B cell (primary cell): ENCODE measurements at regions not wholly inside any gene's neighbourhood (a gene's known extent, or its start where the extent isn't known, plus 50 kb on each side); places are given as distances from the start of the nearest gene placed in this dataset.

Experiments
- EZH2 ChIP-seq: IDR thresholded peaks from 2 replicates; pipeline ENCODE4 v1.6.1; 2012; ENCODE audit warnings: borderline replicate concordance, low read depth, mild to moderate bottlenecking, moderate library complexity, low read length; ENCODE audit not compliant: insufficient read depth, poor library complexity, severe bottlenecking
- TF ChIP-seq, protein P1 (sequence below): fragments of 200-600 bp; IDR thresholded peaks from one replicate; pipeline ENCODE4 v1.8.0; 2022; ENCODE audit warnings: antibody characterized with exemption, mild to moderate bottlenecking

DNA sequence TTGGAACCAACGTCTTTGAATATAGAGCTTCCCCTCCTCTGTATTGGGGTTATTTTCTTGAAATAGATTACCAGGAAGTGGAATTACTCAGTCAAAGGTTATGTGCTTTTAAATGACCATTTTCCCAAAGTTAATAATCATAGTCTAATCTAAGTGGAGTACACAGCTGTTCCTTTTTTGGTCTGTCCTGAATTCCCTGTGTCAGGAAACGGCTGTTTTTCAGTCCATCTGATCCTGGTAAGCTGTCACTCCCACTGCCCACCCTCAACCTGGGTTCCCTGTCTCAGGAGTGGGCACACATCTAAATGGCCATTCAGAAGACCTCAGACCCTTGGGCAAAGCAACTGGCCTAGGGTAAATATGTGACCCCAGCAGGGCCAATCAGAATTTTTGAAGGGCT, 57.6 kb upstream of the KSR1 start:
- TF ChIP-seq, protein P1, sequence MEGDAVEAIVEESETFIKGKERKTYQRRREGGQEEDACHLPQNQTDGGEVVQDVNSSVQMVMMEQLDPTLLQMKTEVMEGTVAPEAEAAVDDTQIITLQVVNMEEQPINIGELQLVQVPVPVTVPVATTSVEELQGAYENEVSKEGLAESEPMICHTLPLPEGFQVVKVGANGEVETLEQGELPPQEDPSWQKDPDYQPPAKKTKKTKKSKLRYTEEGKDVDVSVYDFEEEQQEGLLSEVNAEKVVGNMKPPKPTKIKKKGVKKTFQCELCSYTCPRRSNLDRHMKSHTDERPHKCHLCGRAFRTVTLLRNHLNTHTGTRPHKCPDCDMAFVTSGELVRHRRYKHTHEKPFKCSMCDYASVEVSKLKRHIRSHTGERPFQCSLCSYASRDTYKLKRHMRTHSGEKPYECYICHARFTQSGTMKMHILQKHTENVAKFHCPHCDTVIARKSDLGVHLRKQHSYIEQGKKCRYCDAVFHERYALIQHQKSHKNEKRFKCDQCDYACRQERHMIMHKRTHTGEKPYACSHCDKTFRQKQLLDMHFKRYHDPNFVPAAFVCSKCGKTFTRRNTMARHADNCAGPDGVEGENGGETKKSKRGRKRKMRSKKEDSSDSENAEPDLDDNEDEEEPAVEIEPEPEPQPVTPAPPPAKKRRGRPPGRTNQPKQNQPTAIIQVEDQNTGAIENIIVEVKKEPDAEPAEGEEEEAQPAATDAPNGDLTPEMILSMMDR, result no peak
- no peak for TF ChIP-seq EZH2
